H9 (cell line): ENCODE measurements at regions not wholly inside any gene's neighbourhood (a gene's known extent, or its start where the extent isn't known, plus 50 kb on each side); places are given as distances from the start of the nearest gene placed in this dataset.

Experiments used
- DNase-seq: peaks from one replicate; pipeline ENCODE4 v3.0.0-alpha.2; 2017
- H2AFZ ChIP-seq: one replicate; pipeline ENCODE4 v1.6.1; 2013; ENCODE audit warnings: mild to moderate bottlenecking, low read length, control low read depth, moderate library complexity
- H2AK5ac ChIP-seq: 2 replicates; pipeline ENCODE4 v1.6.1; 2013; ENCODE audit warnings: low read length, control low read depth, mixed read lengths; ENCODE audit not compliant: insufficient read length
- H2BK120ac ChIP-seq: one replicate; pipeline ENCODE4 v1.6.1; 2013; ENCODE audit warnings: low read depth, mild to moderate bottlenecking, low read length, control low read depth, inconsistent platforms; ENCODE audit not compliant: poor library complexity, severe bottlenecking
- H2BK12ac ChIP-seq: 2 replicates; pipeline ENCODE4 v1.6.1; 2013; ENCODE audit warnings: low read length, control low read depth, mixed read lengths, low read depth; ENCODE audit not compliant: insufficient read length
- H2BK15ac ChIP-seq: 2 replicates; pipeline ENCODE4 v1.6.1; 2013; ENCODE audit warnings: low read depth, low read length, control low read depth
- H2BK20ac ChIP-seq: one replicate; pipeline ENCODE4 v1.6.1; 2013; ENCODE audit warnings: low read depth, mild to moderate bottlenecking, low read length, control low read depth, inconsistent platforms; ENCODE audit not compliant: poor library complexity, severe bottlenecking
- H2BK5ac ChIP-seq: 2 replicates; pipeline ENCODE4 v1.6.1; 2013; ENCODE audit warnings: low read length, control low read depth, mixed read lengths; ENCODE audit not compliant: insufficient read length
- H3K14ac ChIP-seq: 2 replicates; pipeline ENCODE4 v1.6.1; 2013; ENCODE audit warnings: low read length, control low read depth; ENCODE audit not compliant: insufficient read depth
- H3K18ac ChIP-seq: 2 replicates; pipeline ENCODE4 v1.6.1; 2013; ENCODE audit warnings: low read depth, mild to moderate bottlenecking, mixed read lengths, low read length, control low read depth; ENCODE audit not compliant: insufficient read length
- H3K23ac ChIP-seq: 2 replicates; pipeline ENCODE4 v1.6.1; 2013; ENCODE audit warnings: low read length, control low read depth, mixed read lengths, low read depth; ENCODE audit not compliant: insufficient read length
- H3K23me2 ChIP-seq: 2 replicates; pipeline ENCODE4 v1.6.1; 2013; ENCODE audit warnings: low read depth, mild to moderate bottlenecking, mixed read lengths, low read length, control low read depth; ENCODE audit not compliant: insufficient read length, poor library complexity, severe bottlenecking
- H3K27ac ChIP-seq: 2 replicates; pipeline ENCODE4 v1.5.1; 2013; ENCODE audit warnings: low read length, control low read depth, mixed read lengths, low read depth; ENCODE audit not compliant: insufficient read length
- H3K27me3 ChIP-seq: 2 replicates; pipeline ENCODE4 v1.6.1; 2013; ENCODE audit warnings: low read length, control low read depth, inconsistent platforms; ENCODE audit not compliant: insufficient read depth
- H3K4ac ChIP-seq: 2 replicates; pipeline ENCODE4 v1.6.1; 2013; ENCODE audit warnings: low read depth, mild to moderate bottlenecking, control low read depth, inconsistent platforms, low read length, moderate library complexity
- H3K4me1 ChIP-seq: 2 replicates; pipeline ENCODE4 v1.6.1; 2013; ENCODE audit warnings: low read length, control low read depth, inconsistent platforms; ENCODE audit not compliant: insufficient read depth
- H3K4me2 ChIP-seq: 2 replicates; pipeline ENCODE4 v1.6.1; 2013; ENCODE audit warnings: low read length, control low read depth, mixed read lengths; ENCODE audit not compliant: insufficient read length, insufficient read depth
- H3K56ac ChIP-seq: 2 replicates; pipeline ENCODE4 v1.6.1; 2013; ENCODE audit warnings: low read depth, mild to moderate bottlenecking, mixed read lengths, low read length, control low read depth; ENCODE audit not compliant: insufficient read length
- H3K79me1 ChIP-seq: 2 replicates; pipeline ENCODE4 v1.6.1; 2013; ENCODE audit warnings: low read depth, mild to moderate bottlenecking, moderate library complexity, low read length, control low read depth, inconsistent platforms; ENCODE audit not compliant: insufficient read depth, poor library complexity, severe bottlenecking
- H3K79me2 ChIP-seq: 2 replicates; pipeline ENCODE4 v1.6.1; 2013; ENCODE audit warnings: low read length, control low read depth, inconsistent platforms; ENCODE audit not compliant: insufficient read depth
- H3K9ac ChIP-seq: 2 replicates; pipeline ENCODE4 v1.6.1; 2013; ENCODE audit warnings: low read length, control low read depth, mixed read lengths; ENCODE audit not compliant: insufficient read length; ENCODE audit errors: extremely low read depth
- H3K9me3 ChIP-seq: one replicate; pipeline ENCODE4 v1.6.1; 2013; ENCODE audit warnings: low read depth, low read length, inconsistent platforms; ENCODE audit not compliant: control insufficient read depth
- H3T11ph ChIP-seq: one replicate; pipeline ENCODE4 v1.6.1; 2013; ENCODE audit warnings: mild to moderate bottlenecking, low read length, control low read depth, inconsistent platforms
- H4K20me1 ChIP-seq: one replicate; pipeline ENCODE4 v1.6.1; 2013; ENCODE audit not compliant: control insufficient read depth, insufficient read length, insufficient read depth
- H4K5ac ChIP-seq: 2 replicates; pipeline ENCODE4 v1.6.1; 2013; ENCODE audit warnings: low read depth, mild to moderate bottlenecking, mixed read lengths, low read length, control low read depth; ENCODE audit not compliant: insufficient read length
- H4K8ac ChIP-seq: replicated peaks from 2 replicates; pipeline ENCODE4 v1.6.1; 2013; ENCODE audit warnings: low read length, control low read depth, mixed read lengths, low read depth; ENCODE audit not compliant: insufficient read length
- H4K91ac ChIP-seq: 2 replicates; pipeline ENCODE4 v1.6.1; 2013; ENCODE audit warnings: low read depth, mild to moderate bottlenecking, moderate library complexity, mixed read lengths, low read length, control low read depth; ENCODE audit not compliant: insufficient read length
- H3K27ac Mint-ChIP-seq, 3 experiments: 2 replicates in 2 of 3; 3 replicates in 1 of 3; pipeline ENCODE4 v1.8.0; 2020 to 2021; ENCODE audit warnings: mixed read lengths in 3 of 3, mild to moderate bottlenecking in 1 of 3, moderate library complexity in 1 of 3
- H3K27me3 Mint-ChIP-seq: 2 replicates; pipeline ENCODE4 v1.8.0; 2021; ENCODE audit warnings: low read depth, mild to moderate bottlenecking, moderate library complexity, mixed read lengths
- H3K36me3 Mint-ChIP-seq, 3 experiments: 2 replicates in 2 of 3; 3 replicates in 1 of 3; pipeline ENCODE4 v1.8.0; 2020 to 2021; ENCODE audit warnings: low read depth in 3 of 3, mixed read lengths in 3 of 3; ENCODE audit not compliant: insufficient read depth in 1 of 3
- H3K4me1 Mint-ChIP-seq, 2 experiments: 2 replicates each; pipeline ENCODE4 v1.8.0; 2020; ENCODE audit warnings: mixed read lengths in 2 of 2
- H3K4me3 Mint-ChIP-seq, 2 experiments: 2 replicates in 1 of 2; 3 replicates in 1 of 2; pipeline ENCODE4 v1.8.0; 2020 to 2021; ENCODE audit warnings: mild to moderate bottlenecking in 2 of 2, mixed read lengths in 2 of 2, moderate library complexity in 1 of 2
- H3K9me3 Mint-ChIP-seq, 2 experiments: 2 replicates in 1 of 2; 3 replicates in 1 of 2; pipeline ENCODE4 v1.8.0; 2020; ENCODE audit warnings: mild to moderate bottlenecking in 2 of 2, mixed read lengths in 2 of 2, moderate library complexity in 1 of 2
- CTCF ChIP-seq: fragments of 200-600 bp; sonication (generic); conservative IDR thresholded peaks from 3 replicates; pipeline ENCODE4 v1.8.0; 2021; ENCODE audit warnings: antibody characterized with exemption, mild to moderate bottlenecking
- WGBS: extraction: QIAGEN DNeasy Blood & Tissue Kit; methylation state at CpG from one replicate; pipeline ENCODE4 v1.1.7; 2013; ENCODE audit warnings: missing lambda C conversion rate, low lambda C conversion rate, mixed read lengths; ENCODE audit not compliant: insufficient read length; ENCODE audit errors: extremely low coverage; 5-methylcytosine and 5-hydroxymethylcytosine counted together

- Histone ChIP-seq H3K4me2 (no peak overlapping the region), H2BK120ac (no peak overlapping the region), H3K27me3 (no peaks in the 10 kb centered on the region), H2BK20ac (no peak overlapping the region), H3K79me2 (no peaks in the 10 kb centered on the region), H3K14ac (no peak overlapping the region), H2BK12ac (no peak overlapping the region), H3K9me3 (no peaks in the 10 kb centered on the region), H3K9ac (no peak overlapping the region), H2BK15ac (no peak overlapping the region), H3K56ac (no peak overlapping the region), H4K20me1 (no peaks in the 10 kb centered on the region), H3K23ac (no peak overlapping the region), H2BK5ac (no peak overlapping the region), H4K8ac (no peak overlapping the region), H4K5ac (no peak overlapping the region), H2AK5ac (no peak overlapping the region), H3K4ac (no peak overlapping the region), H4K91ac (no peak overlapping the region), H3K79me1 (no peaks in the 10 kb centered on the region), H3K27ac (no peak overlapping the region), H3K18ac (no peak overlapping the region), H3T11ph (no peak overlapping the region), H2AFZ (no peak overlapping the region), H3K4me1 (0 out of 2 replicates have a peak, but pooled peaks cover 2% of the 10 kb centered on the region), H3K23me2 (no peaks in the 10 kb centered on the region)
- no peaks in the 10 kb centered on the region for H3K36me3 Mint-ChIP-seq
- no peaks in the 10 kb centered on the region for H3K9me3 Mint-ChIP-seq
- no CpG with 5 or more reads among the region's 1 CpG for WGBS
- H3K4me3 Mint-ChIP-seq = no peak overlapping the region
- H3K27ac Mint-ChIP-seq = no peak overlapping the region
- peaks cover 3 to 22% of the 10 kb centered on the region in 2 experiments for H3K4me1 Mint-ChIP-seq
- H3K27me3 Mint-ChIP-seq = peaks cover 4% of the 10 kb centered on the region
- TF ChIP-seq CTCF = no peak
- DNase-seq = no peak
Measured at GRCh38 chr14:22485178-22485577, 103.8 kb downstream of the DAD1 start.
